ENCODE measurements at regions not wholly inside any gene's neighbourhood (a gene's known extent, or its start where the extent isn't known, plus 50 kb on each side); places are given as distances from the start of the nearest gene placed in this dataset.

GRCh38 chr20:52921340-52921739 is 50.8 kb upstream of the TSHZ2 start:
- no peak for DNase-seq

GRCh38 chr20:52918311-52918710 is 53.8 kb upstream of the TSHZ2 start:
- no peak for DNase-seq

- no peak for DNase-seq
These were observed 56.6 kb upstream of the TSHZ2 start for GRCh38 chr20:52915564-52915963.

- DNase-seq = no peak
These were observed 57.3 kb upstream of the TSHZ2 start for GRCh38 chr20:52914870-52915269.

GRCh38 chr20:52913650-52914387 is 58.3 kb upstream of the TSHZ2 start:
- DNase-seq = no peak

- DNase-seq = no peak
These were observed 66.7 kb upstream of the TSHZ2 start for GRCh38 chr20:52905241-52905994.

GRCh38 chr20:52904837-52905236 is 67.3 kb upstream of the TSHZ2 start:
- DNase-seq = no peak

- DNase-seq = no peak
These were observed 73.0 kb upstream of the TSHZ2 start for GRCh38 chr20:52899041-52899608.

- no peak for DNase-seq
These were observed 75.8 kb upstream of the TSHZ2 start for GRCh38 chr20:52896348-52896747.

- no peak for DNase-seq
These were observed 76.5 kb upstream of the TSHZ2 start for GRCh38 chr20:52895701-52896100.

GRCh38 chr20:52895235-52895634 is 76.9 kb upstream of the TSHZ2 start:
- DNase-seq = no peak

- no peak for DNase-seq
These were observed 78.7 kb upstream of the TSHZ2 start for GRCh38 chr20:52893498-52893897.

- no peak for DNase-seq
These were observed 80.1 kb upstream of the TSHZ2 start for GRCh38 chr20:52892023-52892422.

GRCh38 chr20:52890130-52890529 is 82.0 kb upstream of the TSHZ2 start:
- DNase-seq = no peak

- no peak for DNase-seq
These were observed 82.9 kb upstream of the TSHZ2 start for GRCh38 chr20:52889225-52889624.

GRCh38 chr20:52888096-52888495 is 84.1 kb upstream of the TSHZ2 start:
- no peak for DNase-seq

GRCh38 chr20:52880997-52881396 is 91.2 kb upstream of the TSHZ2 start:
- no peak for DNase-seq

- no peak for DNase-seq
These were observed 91.9 kb upstream of the TSHZ2 start for GRCh38 chr20:52880259-52880658.

GRCh38 chr20:52874241-52874640 is 97.9 kb upstream of the TSHZ2 start:
- DNase-seq = no peak

GRCh38 chr20:52869698-52870501 is 102.3 kb upstream of the TSHZ2 start:
- DNase-seq = no peak

- DNase-seq = no peak
These were observed 102.9 kb upstream of the TSHZ2 start for GRCh38 chr20:52869276-52869675.

- DNase-seq = no peak
These were observed 104.9 kb upstream of the TSHZ2 start for GRCh38 chr20:52867305-52867704.

Data from hindlimb muscle (tissue), 1 donor.